VCaP (cell line): ENCODE measurements at regions not wholly inside any gene's neighbourhood (a gene's known extent, or its start where the extent isn't known, plus 50 kb on each side); places are given as distances from the start of the nearest gene placed in this dataset.

Experiments
- H3K27ac ChIP-seq: fragments of 450-650 bp; 2 replicates; pipeline ENCODE4 v1.5.1; 2017
- TF ChIP-seq, protein P1 (sequence below): fragments of 450-650 bp; conservative IDR thresholded peaks from 2 replicates; pipeline ENCODE4 v1.5.1; 2017; ENCODE audit warnings: mild to moderate bottlenecking, moderate library complexity

DNA sequence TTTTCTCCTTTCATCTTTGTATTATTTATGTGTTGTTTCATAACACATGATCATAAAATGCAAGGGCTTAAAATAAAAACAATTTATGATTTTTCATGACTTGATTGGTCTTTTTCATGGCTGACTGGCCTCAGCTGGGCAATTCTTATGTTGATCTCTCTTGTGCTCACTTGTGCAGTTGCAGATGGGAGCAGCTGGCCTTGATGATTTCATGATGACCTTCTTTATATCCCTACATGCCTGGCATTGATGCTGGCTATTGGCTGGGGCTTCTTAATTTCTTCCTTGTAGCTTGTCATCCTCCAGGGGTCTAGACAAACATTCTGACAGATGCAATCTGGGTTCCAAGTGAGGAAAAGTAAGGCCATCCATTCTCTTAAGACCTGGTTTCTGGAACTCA lies 1832.8 kb upstream of the FLRT2 start:
- TF ChIP-seq, protein P1, sequence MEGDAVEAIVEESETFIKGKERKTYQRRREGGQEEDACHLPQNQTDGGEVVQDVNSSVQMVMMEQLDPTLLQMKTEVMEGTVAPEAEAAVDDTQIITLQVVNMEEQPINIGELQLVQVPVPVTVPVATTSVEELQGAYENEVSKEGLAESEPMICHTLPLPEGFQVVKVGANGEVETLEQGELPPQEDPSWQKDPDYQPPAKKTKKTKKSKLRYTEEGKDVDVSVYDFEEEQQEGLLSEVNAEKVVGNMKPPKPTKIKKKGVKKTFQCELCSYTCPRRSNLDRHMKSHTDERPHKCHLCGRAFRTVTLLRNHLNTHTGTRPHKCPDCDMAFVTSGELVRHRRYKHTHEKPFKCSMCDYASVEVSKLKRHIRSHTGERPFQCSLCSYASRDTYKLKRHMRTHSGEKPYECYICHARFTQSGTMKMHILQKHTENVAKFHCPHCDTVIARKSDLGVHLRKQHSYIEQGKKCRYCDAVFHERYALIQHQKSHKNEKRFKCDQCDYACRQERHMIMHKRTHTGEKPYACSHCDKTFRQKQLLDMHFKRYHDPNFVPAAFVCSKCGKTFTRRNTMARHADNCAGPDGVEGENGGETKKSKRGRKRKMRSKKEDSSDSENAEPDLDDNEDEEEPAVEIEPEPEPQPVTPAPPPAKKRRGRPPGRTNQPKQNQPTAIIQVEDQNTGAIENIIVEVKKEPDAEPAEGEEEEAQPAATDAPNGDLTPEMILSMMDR = no peak
- H3K27ac ChIP-seq = no peak overlapping the region

DNA sequence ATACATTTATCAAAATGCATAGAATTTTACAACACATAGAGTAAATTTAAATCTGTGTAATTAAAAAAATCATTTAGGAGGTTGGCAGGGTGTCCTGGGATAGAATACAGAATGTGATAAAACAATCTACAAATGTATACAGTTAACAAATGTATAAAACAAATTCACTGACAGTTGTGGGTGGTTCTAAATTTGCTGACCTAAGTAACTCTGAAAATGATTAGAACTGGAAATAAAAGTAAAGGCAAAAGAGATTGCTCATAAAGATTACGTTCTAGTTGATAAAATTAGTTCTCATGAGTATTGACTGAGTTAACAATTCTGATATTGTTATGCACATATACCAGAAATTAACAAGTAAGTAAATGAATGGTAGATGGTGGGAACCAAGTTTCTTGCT lies 1827.3 kb upstream of the FLRT2 start:
- TF ChIP-seq, protein P1 = no peak
- H3K27ac ChIP-seq = no peak overlapping the region

DNA sequence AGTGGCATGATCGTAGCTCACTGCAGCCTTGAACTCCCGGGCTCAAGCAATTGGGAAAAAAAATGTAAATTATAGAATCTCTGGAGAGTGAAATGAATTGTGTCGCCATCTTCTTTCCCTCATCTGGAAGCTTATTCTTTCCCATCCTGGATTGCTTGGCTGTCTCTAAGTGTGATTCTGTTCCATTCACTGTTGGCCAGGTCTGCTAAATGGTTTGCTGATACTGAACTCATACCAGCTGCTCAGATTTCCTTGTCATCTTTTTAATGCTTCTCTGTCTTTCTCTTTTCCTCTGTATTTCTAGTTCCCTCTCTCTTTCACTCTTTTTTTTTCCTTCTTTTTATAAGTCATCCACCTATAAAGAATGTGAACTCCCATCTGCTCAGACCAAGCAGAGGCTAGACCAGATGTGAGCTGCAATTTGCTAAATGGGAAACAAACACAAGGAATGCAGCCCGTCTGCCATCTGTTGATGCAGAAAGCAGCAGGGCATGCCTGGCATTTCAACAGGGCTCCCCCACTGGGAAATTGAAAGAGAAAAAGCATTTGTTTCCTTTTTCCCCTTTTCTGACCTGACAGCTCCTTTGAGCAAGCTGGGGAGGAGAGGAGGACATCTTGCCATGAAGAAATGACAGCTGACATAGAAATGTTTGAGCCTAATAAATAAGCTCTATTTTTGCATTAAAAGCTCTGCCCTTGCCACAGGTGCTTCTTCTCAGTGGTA lies 1823.6 kb upstream of the FLRT2 start:
- TF ChIP-seq, protein P1 = no peak
- no peak overlapping the region for H3K27ac ChIP-seq

DNA sequence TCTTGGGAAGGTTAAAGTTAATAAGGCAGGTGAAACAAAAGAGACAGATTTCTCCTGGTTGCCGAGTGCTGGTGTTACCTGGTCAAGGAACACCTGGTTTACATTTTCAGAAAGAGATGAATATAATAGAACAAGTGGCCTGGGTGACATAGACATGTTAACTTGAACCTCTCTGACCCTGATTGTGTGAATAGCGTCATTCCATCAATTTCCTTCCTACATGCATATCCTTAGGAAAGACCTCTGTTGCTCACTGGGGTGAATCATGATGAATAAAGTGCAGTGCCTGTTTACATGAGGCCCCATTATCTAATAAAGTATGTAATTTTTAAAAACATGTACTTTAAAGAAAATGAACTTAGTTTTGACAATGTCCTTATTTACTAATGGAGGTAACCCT lies 1822.9 kb upstream of the FLRT2 start:
- TF ChIP-seq, protein P1 = no peak
- H3K27ac ChIP-seq = no peak overlapping the region

DNA sequence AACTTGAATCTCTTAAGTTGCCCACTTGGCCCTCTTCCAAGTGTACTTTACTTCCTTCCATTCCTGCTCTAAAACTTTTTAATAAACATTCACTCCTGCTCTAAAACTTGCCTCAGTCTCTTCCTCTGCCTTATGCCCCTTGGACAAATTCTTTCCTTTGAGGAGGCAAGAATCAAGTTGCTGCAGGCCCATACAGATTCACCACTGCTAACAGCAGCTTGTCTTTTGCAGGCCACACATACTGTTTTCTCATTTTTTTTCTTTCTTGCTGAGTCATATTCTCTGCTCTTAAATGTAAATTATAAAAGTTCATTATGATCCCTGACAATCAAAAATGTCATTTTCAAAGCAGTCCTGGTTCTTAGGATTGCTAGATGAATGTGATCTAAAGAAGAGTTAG lies 1820.8 kb upstream of the FLRT2 start:
- TF ChIP-seq, protein P1 = no peak
- H3K27ac ChIP-seq = no peak overlapping the region

DNA sequence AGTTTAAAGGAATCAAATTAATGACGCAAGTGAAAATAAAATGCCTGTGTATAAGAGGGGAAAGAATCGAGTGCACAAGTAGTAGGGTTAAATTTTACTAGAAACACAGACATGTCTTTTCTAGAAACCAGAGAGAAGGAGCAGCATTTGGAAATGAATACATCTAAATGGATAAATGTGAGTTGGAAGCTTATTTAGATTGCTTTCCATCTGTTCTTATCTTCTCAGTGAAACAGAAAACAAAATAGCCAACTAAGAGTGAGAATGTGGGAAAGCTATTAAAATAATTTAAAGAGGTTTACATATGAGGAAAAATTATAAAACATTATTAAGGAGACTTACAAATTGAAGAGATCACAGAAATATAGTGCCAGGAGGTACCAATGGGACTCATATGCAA lies 1818.9 kb upstream of the FLRT2 start:
- no peak overlapping the region for H3K27ac ChIP-seq
- TF ChIP-seq, protein P1 = no peak

DNA sequence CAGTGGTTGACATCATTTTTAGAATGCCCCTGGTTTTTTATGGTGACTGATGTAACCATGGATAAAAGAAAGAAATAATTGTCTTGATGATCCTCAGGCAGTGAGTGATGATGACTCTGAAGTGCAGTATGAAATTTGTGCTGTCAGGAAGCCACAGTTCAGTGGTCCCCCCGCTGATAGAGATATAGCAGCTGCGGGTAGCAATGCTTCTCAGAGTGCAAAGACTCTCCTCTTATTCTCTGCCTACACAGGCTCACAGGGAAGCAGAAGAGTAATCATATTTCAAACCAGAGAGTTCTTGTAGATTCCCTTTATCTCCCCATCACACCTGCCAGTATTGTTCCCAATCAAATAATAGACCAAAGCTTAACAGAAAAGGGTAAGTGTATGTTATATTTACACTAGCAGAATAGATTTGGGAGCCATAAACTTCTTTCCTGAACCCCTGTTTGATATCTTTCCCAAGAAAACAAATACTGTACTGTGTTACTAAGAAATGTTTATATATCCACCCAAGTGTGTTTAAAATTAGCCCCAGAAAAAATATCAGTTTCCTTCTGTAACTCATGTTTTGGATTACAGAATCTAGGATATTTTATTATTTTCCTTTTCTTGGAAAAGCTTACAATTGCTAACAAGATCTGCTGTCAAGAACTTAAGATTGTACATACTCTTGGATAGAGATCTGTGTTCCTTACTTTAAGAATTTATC lies 1817.4 kb upstream of the FLRT2 start:
- TF ChIP-seq, protein P1 = no peak

More for the DNA sequence above, 1817.4 kb upstream of the FLRT2 start:
- no peak overlapping the region for H3K27ac ChIP-seq
